HT-29 (cell line): ENCODE measurements at regions not wholly inside any gene's neighbourhood (a gene's known extent, or its start where the extent isn't known, plus 50 kb on each side); places are given as distances from the start of the nearest gene placed in this dataset.

Experiments
- DNase-seq: peaks from one replicate; pipeline ENCODE4 v3.0.0-alpha.2; 2015; ENCODE audit warnings: low spot score

DNA sequence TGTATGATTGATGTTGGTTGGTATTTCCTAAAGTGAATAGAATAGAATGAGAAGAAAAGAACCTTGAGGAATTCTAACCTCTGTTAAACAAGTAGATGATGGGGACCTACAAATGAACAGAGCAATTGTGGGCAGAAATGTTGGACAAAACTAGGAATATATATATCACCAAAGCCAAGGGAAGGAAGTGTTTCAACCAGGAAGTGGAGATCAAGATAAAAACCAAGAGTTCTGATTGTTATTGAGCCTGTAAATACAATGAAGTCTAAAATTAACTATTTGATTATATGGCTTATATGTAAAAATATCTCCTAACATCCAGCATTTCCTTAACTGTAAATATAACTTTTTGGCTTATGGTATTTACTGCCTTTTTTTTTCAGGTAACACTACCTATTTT lies 730.0 kb downstream of the SOCS6 start:
- DNase-seq: no peak

- DNase-seq: no peak
Measured at GRCh38 chr18:71012789-71013188, 723.9 kb downstream of the SOCS6 start.

DNA sequence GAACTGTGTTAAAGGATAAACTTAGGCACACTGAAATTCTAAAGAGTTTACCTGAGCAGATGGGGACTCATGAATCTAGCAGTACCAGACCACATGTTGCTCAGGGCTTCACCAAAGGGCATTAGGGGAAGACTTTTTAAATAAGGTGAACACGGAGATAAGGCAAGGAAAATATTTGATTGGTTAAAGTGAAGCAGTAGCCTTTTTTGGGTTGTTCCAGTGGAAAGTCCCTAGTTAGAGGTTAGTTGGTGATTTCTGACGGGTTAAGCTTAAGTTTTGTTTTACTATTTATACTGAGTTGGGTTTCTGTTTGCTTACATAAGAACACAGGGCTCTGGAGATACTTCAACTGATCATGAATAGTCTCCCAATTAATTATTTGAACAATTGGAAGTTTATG lies 722.5 kb downstream of the SOCS6 start:
- no peak for DNase-seq

- DNase-seq: no peak
Measured at GRCh38 chr18:71008257-71008656, 719.4 kb downstream of the SOCS6 start.

DNA sequence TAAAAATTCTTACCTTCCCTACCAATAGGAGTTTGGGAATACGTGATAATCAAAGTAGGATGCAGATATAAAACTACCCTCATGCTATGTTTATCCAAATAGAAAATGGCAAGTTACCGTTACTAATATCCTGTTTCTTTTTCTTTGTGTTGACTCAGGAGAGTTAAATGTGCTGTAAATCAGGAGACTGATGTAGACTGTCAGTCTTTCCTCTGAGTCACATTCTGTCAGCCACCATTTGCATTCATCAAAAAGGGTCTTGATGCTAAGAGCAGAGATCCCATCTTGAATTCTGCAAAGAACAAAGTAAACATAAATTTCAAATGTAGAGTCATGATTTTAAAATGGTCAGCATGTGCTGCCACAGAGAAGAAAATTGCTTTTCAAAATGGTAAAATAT lies 712.8 kb downstream of the SOCS6 start:
- no peak for DNase-seq

- DNase-seq: peak; percentile 4
Measured at GRCh38 chr18:70998490-70998889, 709.6 kb downstream of the SOCS6 start.

GRCh38 chr18:70994116-70994515 lies 705.3 kb downstream of the SOCS6 start:
- DNase-seq: no peak

DNA sequence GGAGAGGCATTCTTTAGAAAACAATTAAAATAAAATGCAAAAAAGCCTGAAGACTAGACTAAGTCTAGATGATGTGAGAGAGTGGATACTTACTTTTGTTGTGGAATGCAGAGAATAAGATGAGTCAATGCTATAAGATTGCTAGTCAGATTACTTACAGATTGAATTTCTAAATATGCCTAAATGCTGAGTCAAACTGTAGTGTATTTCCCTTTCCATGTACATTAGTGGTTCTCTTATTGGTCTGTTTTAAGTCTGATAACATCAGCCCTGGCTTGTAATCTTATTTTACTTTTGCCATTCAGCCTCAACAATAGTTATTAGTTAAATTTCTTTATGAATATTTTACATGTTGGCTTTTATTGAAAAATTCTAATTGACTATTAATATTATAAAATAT lies 702.7 kb downstream of the SOCS6 start:
- DNase-seq: no peak

DNA sequence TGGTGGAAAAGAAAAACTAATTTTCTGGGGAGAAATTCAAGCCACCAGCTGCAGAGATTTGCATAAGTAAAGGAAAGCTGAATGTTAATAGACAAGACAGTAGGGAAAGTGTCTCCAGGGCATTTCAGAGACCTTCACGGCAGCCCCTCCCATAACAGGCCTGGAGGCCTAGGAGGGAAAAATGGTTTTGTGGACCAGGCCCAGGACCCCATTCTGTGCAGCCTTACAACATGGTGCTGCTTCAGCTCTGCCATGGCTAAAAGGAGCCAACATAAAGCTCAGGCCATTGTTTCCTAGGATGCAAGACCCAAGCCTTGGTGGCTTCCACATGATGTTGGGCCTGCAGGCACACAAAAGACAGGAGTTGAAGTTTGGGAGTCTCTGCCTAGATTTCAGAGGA lies 697.1 kb downstream of the SOCS6 start:
- no peak for DNase-seq

GRCh38 chr18:70982292-70982691 lies 693.4 kb downstream of the SOCS6 start:
- no peak for DNase-seq

DNA sequence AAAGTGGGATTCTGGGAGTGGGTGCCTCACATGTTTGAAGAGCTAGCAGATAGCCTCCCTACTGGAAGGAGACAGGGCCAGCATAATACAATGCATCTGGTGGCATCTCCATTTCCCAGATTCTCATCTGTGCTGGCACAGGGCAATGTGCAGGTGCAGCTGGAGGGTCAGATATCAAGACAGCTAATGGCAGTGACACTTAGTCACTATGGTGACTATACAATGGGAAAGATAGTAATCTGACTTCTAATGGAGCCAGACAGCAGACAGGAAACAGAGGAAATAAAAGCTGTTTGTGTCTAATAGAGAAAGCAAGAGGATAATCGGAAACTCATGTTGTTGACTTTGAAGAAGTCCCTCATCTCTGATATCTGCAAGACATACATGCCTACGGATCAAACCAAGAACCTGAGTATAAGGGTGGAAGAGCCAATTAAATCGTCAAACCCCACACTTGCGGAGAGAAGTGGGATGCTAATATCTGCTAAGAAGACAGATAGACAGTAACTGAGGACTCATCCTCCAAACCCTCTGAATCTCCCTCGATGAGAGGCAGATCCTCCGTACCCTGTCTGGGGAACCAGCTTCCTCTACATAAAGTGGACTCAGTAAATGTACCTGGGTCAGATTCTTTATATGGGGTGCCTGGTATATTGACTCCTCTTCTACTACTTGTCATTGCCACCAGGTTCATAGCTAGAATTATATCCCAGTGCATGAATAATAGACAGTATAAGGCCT lies 692.7 kb downstream of the SOCS6 start:
- DNase-seq: no peak

- peak; percentile 21 for DNase-seq
Measured at GRCh38 chr18:70973626-70974025, 684.8 kb downstream of the SOCS6 start.

DNA sequence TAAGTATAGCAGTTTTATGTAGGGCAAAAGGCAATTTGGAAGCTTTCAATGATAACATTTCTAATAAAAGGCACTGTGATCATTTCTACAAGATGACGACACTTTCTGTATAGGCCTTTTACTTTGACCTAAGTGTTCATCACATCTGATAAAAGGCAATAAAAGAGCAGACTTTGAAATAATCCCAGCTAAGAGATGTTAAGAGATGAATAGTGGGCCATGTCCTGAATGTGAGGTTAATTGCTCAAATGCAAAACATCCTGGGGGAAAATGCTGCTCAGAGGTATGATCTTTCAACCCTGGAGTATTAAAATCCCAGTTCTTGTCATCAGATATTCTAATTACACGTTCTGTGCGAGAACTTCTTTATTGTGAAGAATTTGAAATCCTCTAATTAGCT lies 677.6 kb downstream of the SOCS6 start:
- no peak for DNase-seq

DNA sequence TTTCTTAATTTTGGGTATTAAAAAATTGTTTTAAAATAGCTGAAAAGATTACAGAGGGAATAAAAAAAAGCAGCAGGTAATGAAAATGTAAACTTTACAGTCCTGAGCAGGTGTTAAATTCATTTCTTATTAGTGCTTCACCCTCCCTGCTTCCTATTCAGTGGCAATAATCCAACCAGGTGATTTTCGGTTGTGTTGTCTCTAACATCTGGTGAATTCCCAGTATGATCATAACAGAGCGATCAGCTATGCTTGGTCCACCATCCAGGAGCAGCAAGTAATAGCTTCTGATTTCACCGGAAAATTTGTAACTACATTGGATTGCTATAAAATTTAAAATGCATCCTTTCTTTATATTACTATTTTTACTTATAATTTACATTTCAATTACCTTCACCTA lies 673.1 kb downstream of the SOCS6 start:
- no peak for DNase-seq

DNA sequence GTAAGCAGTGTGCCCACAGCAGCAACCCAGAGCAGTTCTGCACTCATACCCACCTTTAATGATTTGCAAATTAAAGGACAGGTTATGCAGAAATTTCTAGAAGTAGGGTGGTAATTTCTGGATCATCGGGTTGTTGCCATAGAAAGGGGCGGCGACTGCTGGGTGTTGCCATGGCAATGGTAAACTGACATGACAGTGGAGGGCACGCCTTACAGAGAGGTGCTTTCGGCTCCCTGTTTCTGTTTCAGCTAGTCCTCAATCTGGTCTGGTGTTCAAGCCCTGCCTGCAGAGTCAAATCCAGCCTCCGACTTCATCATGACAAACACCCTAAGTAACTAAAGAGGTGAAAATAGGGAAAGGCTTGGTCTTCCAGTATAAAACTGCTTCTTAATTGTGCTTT lies 667.7 kb downstream of the SOCS6 start:
- no peak for DNase-seq

DNA sequence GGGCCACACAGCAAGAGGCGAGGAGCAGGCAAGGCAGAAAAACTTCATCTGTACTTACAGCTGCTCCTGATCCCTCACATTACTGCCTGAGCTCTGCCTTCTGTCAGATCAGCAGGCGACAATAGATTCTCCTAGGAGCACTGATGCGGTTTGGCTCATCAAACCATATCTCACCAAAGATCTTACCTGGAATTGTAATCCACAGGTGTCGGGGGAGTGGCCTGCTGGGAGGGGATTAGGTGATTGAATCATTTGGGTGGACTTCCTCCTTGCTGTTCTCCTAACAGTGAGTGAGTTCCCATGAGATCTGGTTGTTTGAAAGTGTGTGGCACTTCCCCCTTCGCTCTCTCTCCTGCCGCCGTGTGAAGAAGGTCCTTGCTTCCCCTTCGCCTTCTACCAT lies 647.3 kb downstream of the SOCS6 start:
- DNase-seq: no peak

GRCh38 chr18:70931942-70932814 lies 643.3 kb downstream of the SOCS6 start:
- DNase-seq: peak; percentile 11

- DNase-seq: no peak
Measured at GRCh38 chr18:70920840-70921374, 632.1 kb downstream of the SOCS6 start.

GRCh38 chr18:70907673-70908072 lies 618.8 kb downstream of the SOCS6 start:
- DNase-seq: no peak

GRCh38 chr18:70892381-70892780 lies 603.5 kb downstream of the SOCS6 start:
- DNase-seq: no peak

GRCh38 chr18:70870292-70870691 lies 581.4 kb downstream of the SOCS6 start:
- no peak for DNase-seq

DNA sequence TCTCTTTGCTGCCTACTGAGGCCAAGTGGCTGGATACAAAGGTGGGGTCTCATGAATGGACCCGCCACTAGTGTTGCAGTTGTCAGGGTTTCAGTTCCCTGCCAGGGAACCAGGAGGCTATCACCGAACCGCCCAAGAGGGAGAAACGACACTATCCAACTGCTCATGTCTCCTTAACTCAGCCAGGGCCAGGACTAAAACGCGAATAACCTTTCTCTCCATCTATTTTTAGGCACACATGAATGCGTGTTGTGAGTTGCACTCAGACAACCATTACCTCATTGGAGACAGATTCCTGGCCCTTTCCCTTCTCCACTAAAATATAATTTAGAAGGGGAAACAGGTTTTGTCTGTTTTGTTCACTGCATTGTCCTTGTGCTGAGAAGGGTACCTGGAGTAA lies 559.5 kb downstream of the SOCS6 start:
- no peak for DNase-seq

DNA sequence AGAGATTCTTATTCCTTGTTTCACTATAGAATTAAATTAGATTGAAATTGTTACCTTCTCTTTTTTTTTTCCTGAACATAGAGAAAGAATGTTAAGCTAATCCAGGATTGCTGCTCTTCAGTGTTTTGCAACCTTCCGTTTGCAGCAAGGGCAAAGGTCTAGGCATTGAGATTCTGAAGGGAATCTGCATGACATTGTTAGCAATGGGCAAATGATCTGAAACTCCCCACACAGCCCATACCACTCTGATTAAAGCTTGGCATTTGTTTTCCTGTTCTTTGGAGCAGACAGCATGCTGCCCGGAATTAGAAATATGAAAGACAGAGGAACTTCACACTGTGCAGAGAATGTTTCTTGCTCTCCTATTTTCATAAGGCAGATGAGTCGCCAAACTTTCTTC lies 551.8 kb downstream of the SOCS6 start:
- no peak for DNase-seq
